ENCODE measurements at regions not wholly inside any gene's neighbourhood (a gene's known extent, or its start where the extent isn't known, plus 50 kb on each side); places are given as distances from the start of the nearest gene placed in this dataset.

DNA sequence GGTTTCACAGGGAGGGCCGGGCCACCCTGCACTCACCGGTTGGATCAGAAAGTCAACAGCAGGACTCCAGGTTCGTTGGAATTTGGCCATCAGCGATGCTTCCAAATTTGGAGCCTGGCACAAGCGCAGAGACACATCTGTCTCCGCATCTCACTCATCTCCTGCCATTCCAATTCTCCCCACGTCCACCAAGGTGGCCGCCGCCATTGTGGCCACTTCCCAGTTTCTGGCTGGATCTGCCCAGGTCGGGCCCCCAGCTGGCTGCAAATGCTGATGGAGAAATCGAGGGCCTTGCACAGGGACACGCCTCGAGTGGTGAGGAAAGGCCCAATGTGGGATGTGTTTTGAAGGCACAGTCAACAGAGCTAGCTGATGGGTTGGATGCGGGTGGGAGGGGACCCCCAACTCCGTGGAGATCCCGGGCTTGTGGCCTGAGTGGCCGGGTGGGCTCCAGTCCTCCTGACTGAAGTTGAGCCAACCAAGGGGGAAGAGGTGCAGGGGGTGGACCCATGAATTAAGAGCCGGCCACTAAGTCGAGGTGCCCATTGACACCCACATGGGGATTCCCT is 102.7 kb downstream of the CRYAA start:
- no peak overlapping the region for H2BK15ac ChIP-seq (ENCODE audit: low read length)
- no peak for FAIRE-seq
- TF ChIP-seq CBX8 (IDR thresholded peaks at IDR 0.05; ENCODE audit: borderline replicate concordance, low read depth, low read length) (no peak), PHF8 (conservative IDR thresholded peaks at IDR 0.05; ENCODE audit: low read depth, low read length) (no peak), KDM1A (IDR thresholded peaks at IDR 0.05; ENCODE audit: borderline replicate concordance, low read length) (no peak), POLR2AphosphoS5 (IDR thresholded peaks at IDR 0.05; ENCODE audit: low read depth, low read length) (no peak), RNF2 (IDR thresholded peaks at IDR 0.05; ENCODE audit: borderline replicate concordance, low read depth, low read length, missing control alignments, poor library complexity, severe bottlenecking) (no peak), MAFK (IDR thresholded peaks at IDR 0.05; ENCODE audit: low read depth, low read length) (no peak), NRF1 (IDR thresholded peaks at IDR 0.05; ENCODE audit: low read depth, low read length) (no peak), KDM4A (IDR thresholded peaks at IDR 0.05; ENCODE audit: low read depth, low read length, severe bottlenecking) (no peak)
- TF ChIP-seq, protein P1, sequence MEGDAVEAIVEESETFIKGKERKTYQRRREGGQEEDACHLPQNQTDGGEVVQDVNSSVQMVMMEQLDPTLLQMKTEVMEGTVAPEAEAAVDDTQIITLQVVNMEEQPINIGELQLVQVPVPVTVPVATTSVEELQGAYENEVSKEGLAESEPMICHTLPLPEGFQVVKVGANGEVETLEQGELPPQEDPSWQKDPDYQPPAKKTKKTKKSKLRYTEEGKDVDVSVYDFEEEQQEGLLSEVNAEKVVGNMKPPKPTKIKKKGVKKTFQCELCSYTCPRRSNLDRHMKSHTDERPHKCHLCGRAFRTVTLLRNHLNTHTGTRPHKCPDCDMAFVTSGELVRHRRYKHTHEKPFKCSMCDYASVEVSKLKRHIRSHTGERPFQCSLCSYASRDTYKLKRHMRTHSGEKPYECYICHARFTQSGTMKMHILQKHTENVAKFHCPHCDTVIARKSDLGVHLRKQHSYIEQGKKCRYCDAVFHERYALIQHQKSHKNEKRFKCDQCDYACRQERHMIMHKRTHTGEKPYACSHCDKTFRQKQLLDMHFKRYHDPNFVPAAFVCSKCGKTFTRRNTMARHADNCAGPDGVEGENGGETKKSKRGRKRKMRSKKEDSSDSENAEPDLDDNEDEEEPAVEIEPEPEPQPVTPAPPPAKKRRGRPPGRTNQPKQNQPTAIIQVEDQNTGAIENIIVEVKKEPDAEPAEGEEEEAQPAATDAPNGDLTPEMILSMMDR (IDR thresholded peaks at IDR 0.05; ENCODE audit: control extremely low read depth in 1 of 3, insufficient read depth in 1 of 3, low read depth in 1 of 3, low read length in 3 of 3): no peak
- TF ChIP-seq, protein P2, sequence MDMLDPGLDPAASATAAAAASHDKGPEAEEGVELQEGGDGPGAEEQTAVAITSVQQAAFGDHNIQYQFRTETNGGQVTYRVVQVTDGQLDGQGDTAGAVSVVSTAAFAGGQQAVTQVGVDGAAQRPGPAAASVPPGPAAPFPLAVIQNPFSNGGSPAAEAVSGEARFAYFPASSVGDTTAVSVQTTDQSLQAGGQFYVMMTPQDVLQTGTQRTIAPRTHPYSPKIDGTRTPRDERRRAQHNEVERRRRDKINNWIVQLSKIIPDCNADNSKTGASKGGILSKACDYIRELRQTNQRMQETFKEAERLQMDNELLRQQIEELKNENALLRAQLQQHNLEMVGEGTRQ (IDR thresholded peaks at IDR 0.05; ENCODE audit: low read length): no peak

More for the DNA sequence above, 102.7 kb downstream of the CRYAA start:
- Histone ChIP-seq H3K9ac (replicated peaks in 1 of 4; ENCODE audit: extremely low read depth in 1 of 4, low read depth in 3 of 4, low read length in 3 of 4) (no peak overlapping the region), H4K5ac (ENCODE audit: insufficient read length, low read depth, low read length) (no peak overlapping the region), H2BK5ac (ENCODE audit: low read depth, low read length) (no peak overlapping the region), H3K79me1 (ENCODE audit: low read depth, low read length) (no peaks in the 10 kb centered on the region), H3K4ac (replicated peaks; ENCODE audit: insufficient read length, low read depth, low read length) (no peak overlapping the region), H3K79me2 (ENCODE audit: control insufficient read depth in 1 of 2, insufficient read depth in 2 of 2, low read length in 2 of 2) (no peaks in the 10 kb centered on the region), H3K56ac (replicated peaks; ENCODE audit: insufficient read length, low read depth, low read length) (no peak overlapping the region), H3K18ac (ENCODE audit: extremely low read depth, low read length) (no peak overlapping the region), H4K20me1 (replicated peaks in 1 of 2; ENCODE audit: control insufficient read depth in 1 of 2, insufficient read depth in 2 of 2, low read length in 2 of 2) (no peaks in the 10 kb centered on the region), H2BK120ac (replicated peaks; ENCODE audit: low read depth, low read length) (no peak overlapping the region), H3K27me3 (replicated peaks in 1 of 4; ENCODE audit: control insufficient read depth in 3 of 4, extremely low read depth in 1 of 4, insufficient read depth in 3 of 4, low read length in 3 of 4) (no peaks in the 10 kb centered on the region), H2AFZ (ENCODE audit: low read length) (no peak overlapping the region), H3K23me2 (ENCODE audit: low read depth, low read length) (no peaks in the 10 kb centered on the region), H4K91ac (replicated peaks; ENCODE audit: insufficient read length, low read length) (no peak overlapping the region), H3K9me3 (ENCODE audit: insufficient read depth in 2 of 2, low read depth in 1 of 2, low read length in 1 of 2) (no peaks in the 10 kb centered on the region), H3K4me3 (ENCODE audit: extremely low read depth in 1 of 4, insufficient read depth in 2 of 4, low read depth in 3 of 4, low read length in 4 of 4) (no peak overlapping the region), H4K8ac (ENCODE audit: extremely low read depth, insufficient read depth, low read length) (no peak overlapping the region), H3K23ac (ENCODE audit: insufficient read length) (no peak overlapping the region), H2AK5ac (ENCODE audit: low read depth, low read length) (no peak overlapping the region), H3K27ac (ENCODE audit: low read depth, low read length) (no peak overlapping the region), H3K4me2 (ENCODE audit: insufficient read depth in 1 of 2, low read depth in 2 of 2, low read length in 2 of 2) (no peak overlapping the region), H3K4me1 (replicated peaks in 1 of 4; ENCODE audit: control insufficient read depth in 3 of 4, insufficient read depth in 4 of 4, low read length in 3 of 4) (no peaks in the 10 kb centered on the region), H2BK12ac (ENCODE audit: low read depth, low read length) (no peak overlapping the region), H3K36me3 (ENCODE audit: control insufficient read depth in 2 of 4, insufficient read depth in 4 of 4, low read length in 3 of 4) (no peaks in the 10 kb centered on the region), H3K14ac (ENCODE audit: insufficient read length) (no peak overlapping the region), H2BK20ac (ENCODE audit: low read length) (no peak overlapping the region)
- CTCF ChIA-PET (ENCODE audit: partially characterized antibody): interaction anchor here (1.2 kb wide), 1 partner anchor 17 kb away, joined by 3 read pairs; no protein-coding TSS in a partner anchor
- WGBS, 2 experiments (ENCODE audit: extremely low coverage in 1 of 2, insufficient coverage in 1 of 2, insufficient read length in 1 of 2, insufficient replicate concordance in 2 of 2, low coverage in 1 of 2, low lambda C conversion rate in 2 of 2, missing lambda C conversion rate in 1 of 2): 94% methylated on average over 17 of the region's 19 CpGs; no CpG with 5 or more reads in 1 of the 2 experiments
- POLR2A ChIA-PET (ENCODE audit: partially characterized antibody): no interaction called here
- DNase-seq (ENCODE audit: low read depth in 1 of 2, low spot score in 2 of 2): no peak

Measured in H1 (cell line).